HG02763 (cell line): ENCODE measurements at regions not wholly inside any gene's neighbourhood (a gene's known extent, or its start where the extent isn't known, plus 50 kb on each side); places are given as distances from the start of the nearest gene placed in this dataset.
"Not testable (repeated sequence)": the region's sequence is repeated elsewhere in the genome, so short reads cannot be mapped to it uniquely, and the experiment has no call there.

Experiments
- ATAC-seq: cut with Tn5 transposase; IDR thresholded peaks from one replicate; pipeline ENCODE4 v1.9.1; 2021; ENCODE audit warnings: mild to moderate bottlenecking, moderate library complexity; ENCODE audit not compliant: unreplicated experiment

- no peak for ATAC-seq
Observed at GRCh38 chr9:115397591-115398312, 279.8 kb upstream of the TNC start.

GRCh38 chr9:115398313-115398650 is 280.3 kb upstream of the TNC start:
- ATAC-seq: no peak

- ATAC-seq: no peak
Observed at GRCh38 chr9:115398996-115399395, 281.0 kb upstream of the TNC start.

GRCh38 chr9:115400796-115401195 is 282.8 kb upstream of the TNC start:
- ATAC-seq: no peak

- no peak for ATAC-seq
Observed at GRCh38 chr9:115401756-115402327, 283.9 kb upstream of the TNC start.

GRCh38 chr9:115403753-115404152 is 285.8 kb upstream of the TNC start:
- ATAC-seq: no peak

GRCh38 chr9:115404311-115404710 is 286.4 kb upstream of the TNC start:
- ATAC-seq: no peak

GRCh38 chr9:115411516-115411915 is 293.6 kb upstream of the TNC start:
- ATAC-seq: no peak

- no peak for ATAC-seq
Observed at GRCh38 chr9:115411993-115412452, 294.1 kb upstream of the TNC start.

GRCh38 chr9:115412656-115413055 is 294.7 kb upstream of the TNC start:
- ATAC-seq: no peak

- no peak for ATAC-seq
Observed at GRCh38 chr9:115413304-115413703, 295.3 kb upstream of the TNC start.

- ATAC-seq: no peak
Observed at GRCh38 chr9:115413766-115414382, 295.9 kb upstream of the TNC start.

GRCh38 chr9:115414561-115414960 is 296.6 kb upstream of the TNC start:
- no peak for ATAC-seq

GRCh38 chr9:115415450-115415849 is 297.5 kb upstream of the TNC start:
- no peak for ATAC-seq

GRCh38 chr9:115416299-115416698 is 298.3 kb upstream of the TNC start:
- peak; percentile 60 for ATAC-seq

- not testable (repeated sequence) for ATAC-seq
Observed at GRCh38 chr9:115418181-115418580, 300.2 kb upstream of the TNC start.

GRCh38 chr9:115422932-115423440 is 305.0 kb upstream of the TNC start:
- ATAC-seq: no peak

- ATAC-seq: no peak
Observed at GRCh38 chr9:115423646-115424045, 305.7 kb upstream of the TNC start.

GRCh38 chr9:115425601-115426000 is 307.6 kb upstream of the TNC start:
- no peak for ATAC-seq

GRCh38 chr9:115437418-115437817 is 319.5 kb upstream of the TNC start:
- ATAC-seq: no peak

GRCh38 chr9:115439641-115440040 is 321.7 kb upstream of the TNC start:
- ATAC-seq: no peak

- ATAC-seq: no peak
Observed at GRCh38 chr9:115442054-115442453, 324.1 kb upstream of the TNC start.
